NCI-H82 treated with DMSO at 0.1 percent for 48 hours (cell line): ENCODE measurements at regions not wholly inside any gene's neighbourhood (a gene's known extent, or its start where the extent isn't known, plus 50 kb on each side); places are given as distances from the start of the nearest gene placed in this dataset.
"Not testable (repeated sequence)": the region's sequence is repeated elsewhere in the genome, so short reads cannot be mapped to it uniquely, and the experiment has no call there.

Experiments
- DNase-seq: peaks from one replicate; lab custom pipeline; 2025; ENCODE audit not compliant: unreplicated experiment; lab: John Stamatoyannopoulos, UW

GRCh38 chr5:23103566-23103965, 250.4 kb upstream of the CDH12 start:
- DNase-seq: no peak

GRCh38 chr5:23095418-23095817, 242.3 kb upstream of the CDH12 start:
- not testable (repeated sequence) for DNase-seq

GRCh38 chr5:23089286-23089685, 236.1 kb upstream of the CDH12 start:
- no peak for DNase-seq

- no peak for DNase-seq
Observed at GRCh38 chr5:23084815-23085214, 231.7 kb upstream of the CDH12 start.

- DNase-seq: no peak
Observed at GRCh38 chr5:23072179-23072578, 219.0 kb upstream of the CDH12 start.

- no peak for DNase-seq
Observed at GRCh38 chr5:23071682-23072081, 218.5 kb upstream of the CDH12 start.

- no peak for DNase-seq
Observed at GRCh38 chr5:23064710-23065109, 211.6 kb upstream of the CDH12 start.

- no peak for DNase-seq
Observed at GRCh38 chr5:23053846-23054245, 200.7 kb upstream of the CDH12 start.

GRCh38 chr5:23042226-23042625, 189.1 kb upstream of the CDH12 start:
- no peak for DNase-seq

GRCh38 chr5:23035555-23036090, 182.5 kb upstream of the CDH12 start:
- no peak for DNase-seq

- no peak for DNase-seq
Observed at GRCh38 chr5:23033864-23034263, 180.7 kb upstream of the CDH12 start.

- no peak for DNase-seq
Observed at GRCh38 chr5:23029290-23029689, 176.1 kb upstream of the CDH12 start.

GRCh38 chr5:23028445-23029021, 175.4 kb upstream of the CDH12 start:
- no peak for DNase-seq

GRCh38 chr5:23027830-23028229, 174.7 kb upstream of the CDH12 start:
- no peak for DNase-seq

- DNase-seq: no peak
Observed at GRCh38 chr5:23027331-23027730, 174.2 kb upstream of the CDH12 start.

GRCh38 chr5:23026252-23027170, 173.4 kb upstream of the CDH12 start:
- peak; percentile 61 for DNase-seq

- no peak for DNase-seq
Observed at GRCh38 chr5:23025629-23026233, 172.6 kb upstream of the CDH12 start.

- DNase-seq: no peak
Observed at GRCh38 chr5:23024470-23024869, 171.3 kb upstream of the CDH12 start.

GRCh38 chr5:23014825-23015224, 161.7 kb upstream of the CDH12 start:
- DNase-seq: no peak

GRCh38 chr5:23014266-23014665, 161.1 kb upstream of the CDH12 start:
- no peak for DNase-seq

- DNase-seq: no peak
Observed at GRCh38 chr5:23013395-23013998, 160.4 kb upstream of the CDH12 start.
